OCI-LY7 (cell line): ENCODE measurements at regions not wholly inside any gene's neighbourhood (a gene's known extent, or its start where the extent isn't known, plus 50 kb on each side); places are given as distances from the start of the nearest gene placed in this dataset.

Source experiments
- CTCF ChIP-seq: fragments of 200-600 bp; sonication (generic); conservative IDR thresholded peaks from 2 replicates; pipeline ENCODE4 v1.5.1; 2014; ENCODE audit warnings: mild to moderate bottlenecking, antibody characterized with exemption, low read length, moderate library complexity, mixed read lengths
- EZH2phosphoT487 ChIP-seq: fragments of 200-600 bp; sonication (generic); IDR thresholded peaks from 2 replicates; pipeline ENCODE4 v1.6.1; 2018; ENCODE audit warnings: low read depth, borderline replicate concordance, mild to moderate bottlenecking, mixed run types, antibody characterized with exemption, low read length, moderate library complexity, mixed read lengths

- no peak for TF ChIP-seq CTCF
- TF ChIP-seq EZH2phosphoT487: no peak
Observed at GRCh38 chr2:128668946-128669345, 350.3 kb upstream of the HS6ST1 start.
